ENCODE measurements at regions not wholly inside any gene's neighbourhood (a gene's known extent, or its start where the extent isn't known, plus 50 kb on each side); places are given as distances from the start of the nearest gene placed in this dataset.

GRCh38 chr2:146771531-146771930 lies 1073.3 kb upstream of the ACVR2A start:
- no peak for TF ChIP-seq EZH2 (IDR thresholded peaks at IDR 0.05; ENCODE audit: insufficient read depth, low read length)
- TF ChIP-seq CTCF (IDR thresholded peaks at IDR 0.05; ENCODE audit: insufficient read depth, low read depth, low read length): no peak

Measured in astrocyte (in vitro differentiated cells and primary cell).